Bronchial epithelial cell (primary cell): ENCODE measurements at regions not wholly inside any gene's neighbourhood (a gene's known extent, or its start where the extent isn't known, plus 50 kb on each side); places are given as distances from the start of the nearest gene placed in this dataset.
A peak's percentile ranks its signal among the peaks of the same experiment; 100 is the strongest.
"Not testable (repeated sequence)": the region's sequence is repeated elsewhere in the genome, so short reads cannot be mapped to it uniquely, and the experiment has no call there.

Experiments
- DNase-seq: peaks from one replicate; pipeline ENCODE4 v3.0.0-alpha.2; 2010; ENCODE audit warnings: low read depth
- FAIRE-seq: peaks from 2 replicates; lab custom pipeline; 2011; peaks lifted over from hg19 to GRCh38; lab: Jason Lieb, UNC
- H3K27me3 ChIP-seq: 2 replicates; pipeline ENCODE4 v1.5.1; 2011; ENCODE audit warnings: low read length; ENCODE audit not compliant: control insufficient read depth, insufficient read depth
- H3K36me3 ChIP-seq: 2 replicates; pipeline ENCODE4 v1.5.1; 2011; ENCODE audit warnings: low read length; ENCODE audit not compliant: control insufficient read depth, insufficient read depth
- H3K4me3 ChIP-seq: 2 replicates; pipeline ENCODE4 v1.5.1; 2011; ENCODE audit warnings: mild to moderate bottlenecking, low read depth, low read length, control low read depth
- CTCF ChIP-seq: IDR thresholded peaks from 2 replicates; pipeline ENCODE4 v1.5.1; 2011; ENCODE audit warnings: mild to moderate bottlenecking, moderate library complexity, low read length, control low read depth, inconsistent platforms; ENCODE audit not compliant: insufficient read depth, severe bottlenecking

DNA sequence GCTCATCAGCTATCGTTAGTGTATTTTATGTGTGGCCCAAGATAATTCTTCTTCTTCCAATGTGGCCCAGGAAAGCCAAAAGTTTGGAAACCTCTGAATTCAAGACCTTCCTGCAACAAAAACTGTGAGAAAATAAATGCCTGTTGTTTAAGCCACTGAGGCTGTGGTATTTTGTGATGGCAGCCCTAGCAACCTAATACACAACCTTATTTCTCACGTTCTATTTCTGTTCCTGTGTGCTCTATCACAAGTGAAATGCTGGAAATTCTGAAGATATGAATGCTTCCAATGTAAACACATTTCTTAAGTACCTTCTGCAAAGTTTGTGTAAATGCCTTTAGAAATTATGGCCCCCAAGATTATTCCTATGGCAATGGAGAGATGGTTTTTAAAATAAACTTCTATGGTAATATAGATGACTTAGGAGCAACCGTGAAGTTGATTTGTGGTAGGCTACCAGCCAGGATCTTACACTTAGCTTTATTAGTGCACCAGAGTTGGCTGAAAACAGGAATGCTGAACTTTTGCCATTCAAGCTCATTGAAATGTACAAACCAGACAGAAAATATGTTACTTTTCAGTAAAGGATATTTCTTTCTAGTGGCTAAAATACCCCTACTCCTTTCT is 148.0 kb downstream of the USP46 start:
- FAIRE-seq (no peak), DNase-seq (no peak)
- Histone ChIP-seq H3K4me3 (no peak overlapping the region), H3K36me3 (no peaks in the 10 kb centered on the region), H3K27me3 (no peaks in the 10 kb centered on the region)
- TF ChIP-seq CTCF, result no peak

GRCh38 chr4:52511825-52512224 is 147.3 kb downstream of the USP46 start:
- DNase-seq, result no peak
- no peak overlapping the region for H3K4me3 ChIP-seq
- no peak for FAIRE-seq
- H3K27me3 ChIP-seq, result no peaks in the 10 kb centered on the region
- no peaks in the 10 kb centered on the region for H3K36me3 ChIP-seq
- TF ChIP-seq CTCF, result no peak

DNA sequence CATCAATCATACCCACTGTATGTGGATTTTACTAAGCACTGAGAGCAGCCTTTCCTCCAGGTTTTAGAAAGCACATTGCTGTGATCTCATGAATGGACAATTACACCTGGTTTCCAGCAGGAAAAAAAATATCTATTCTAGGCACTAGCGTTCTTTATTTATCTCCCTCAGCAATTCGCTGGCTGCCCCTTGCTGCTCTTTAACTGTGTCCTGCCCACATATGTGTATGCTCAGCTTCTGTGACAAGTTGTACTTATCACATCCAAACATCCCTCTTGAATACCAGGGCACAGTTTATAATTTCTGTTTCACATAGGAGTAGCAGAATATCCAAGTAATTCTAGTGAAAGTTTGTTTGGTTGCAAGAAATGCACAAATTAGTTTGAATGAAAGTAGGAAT is 146.8 kb downstream of the USP46 start:
- Histone ChIP-seq H3K36me3 (no peaks in the 10 kb centered on the region), H3K27me3 (no peaks in the 10 kb centered on the region), H3K4me3 (no peak overlapping the region)
- FAIRE-seq, result no peak
- TF ChIP-seq CTCF, result no peak
- DNase-seq, result no peak

- not testable (repeated sequence) for FAIRE-seq, H3K4me3 ChIP-seq, DNase-seq, H3K27me3 ChIP-seq, H3K36me3 ChIP-seq
These were observed 137.0 kb downstream of the USP46 start for GRCh38 chr4:52522093-52522492.

DNA sequence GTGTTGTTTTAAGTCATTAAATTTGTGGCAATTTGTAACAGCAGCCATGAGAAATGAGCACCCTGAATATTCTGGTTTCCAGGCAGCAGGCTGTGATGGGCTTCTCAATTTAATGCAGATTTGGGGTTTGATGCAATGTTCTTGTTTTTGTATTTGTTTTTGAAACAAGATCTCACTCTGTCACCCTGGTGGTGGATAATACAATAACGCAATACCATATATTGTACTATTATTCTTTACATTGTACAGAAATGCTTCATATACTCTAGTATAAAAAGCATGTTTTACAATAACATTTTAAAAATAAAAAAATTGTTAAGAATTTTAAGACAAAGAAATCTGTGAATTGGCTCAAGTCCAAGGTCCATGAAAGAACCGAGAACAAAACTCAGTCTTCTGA is 129.1 kb downstream of the USP46 start:
- H3K4me3 ChIP-seq, result no peak overlapping the region
- H3K36me3 ChIP-seq, result no peaks in the 10 kb centered on the region
- FAIRE-seq (no peak), DNase-seq (no peak)
- no peaks in the 10 kb centered on the region for H3K27me3 ChIP-seq
- no peak for TF ChIP-seq CTCF

DNA sequence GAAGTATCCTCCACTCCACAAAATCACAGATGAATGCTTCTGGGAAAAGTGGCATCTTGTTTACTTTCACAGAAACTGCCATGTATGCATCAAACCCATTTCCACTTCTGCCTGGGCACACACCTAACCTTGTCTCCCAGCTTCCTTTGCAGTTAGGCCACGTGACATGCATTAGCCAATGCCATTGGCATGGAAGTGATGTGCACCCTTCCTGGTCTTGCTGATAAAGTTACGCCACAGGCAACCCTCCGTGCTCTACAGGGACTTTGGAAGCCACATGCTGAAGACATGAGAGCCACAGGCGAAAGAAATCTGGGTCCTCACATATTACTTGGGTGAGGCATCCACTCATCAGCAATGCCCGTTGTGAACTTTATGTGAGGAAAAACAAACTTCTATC is 123.3 kb downstream of the USP46 start:
- no peaks in the 10 kb centered on the region for H3K36me3 ChIP-seq
- H3K27me3 ChIP-seq, result no peaks in the 10 kb centered on the region
- H3K4me3 ChIP-seq, result no peak overlapping the region
- TF ChIP-seq CTCF, result no peak
- FAIRE-seq (peak; percentile 90), DNase-seq (no peak)
